ENCODE measurements at regions not wholly inside any gene's neighbourhood (a gene's known extent, or its start where the extent isn't known, plus 50 kb on each side); places are given as distances from the start of the nearest gene placed in this dataset.

DNA sequence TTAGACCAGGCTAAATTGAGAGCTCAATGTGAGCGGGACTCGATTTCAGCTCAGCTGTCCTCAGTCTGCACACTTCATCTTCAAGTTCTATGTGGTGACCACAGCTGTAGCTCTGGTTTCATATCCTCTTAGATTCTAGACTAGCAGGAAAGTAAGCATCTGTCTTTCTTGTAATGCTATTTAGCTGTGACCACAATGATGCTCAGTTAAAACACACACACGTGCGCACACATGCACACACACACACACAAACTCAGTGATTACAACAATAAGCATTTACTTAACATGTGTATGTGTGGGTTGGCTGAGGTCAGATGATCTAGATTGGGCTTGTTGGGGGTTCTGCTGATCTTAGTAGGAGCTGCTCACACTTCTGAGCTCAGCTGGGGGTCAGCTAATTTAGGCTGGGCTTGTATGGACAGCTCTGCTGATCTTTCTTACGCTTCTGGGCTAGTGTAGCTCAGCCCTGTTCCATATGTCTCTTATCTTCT, 82.5 kb downstream of the ZNF365 start:
- TF ChIP-seq, protein P1, sequence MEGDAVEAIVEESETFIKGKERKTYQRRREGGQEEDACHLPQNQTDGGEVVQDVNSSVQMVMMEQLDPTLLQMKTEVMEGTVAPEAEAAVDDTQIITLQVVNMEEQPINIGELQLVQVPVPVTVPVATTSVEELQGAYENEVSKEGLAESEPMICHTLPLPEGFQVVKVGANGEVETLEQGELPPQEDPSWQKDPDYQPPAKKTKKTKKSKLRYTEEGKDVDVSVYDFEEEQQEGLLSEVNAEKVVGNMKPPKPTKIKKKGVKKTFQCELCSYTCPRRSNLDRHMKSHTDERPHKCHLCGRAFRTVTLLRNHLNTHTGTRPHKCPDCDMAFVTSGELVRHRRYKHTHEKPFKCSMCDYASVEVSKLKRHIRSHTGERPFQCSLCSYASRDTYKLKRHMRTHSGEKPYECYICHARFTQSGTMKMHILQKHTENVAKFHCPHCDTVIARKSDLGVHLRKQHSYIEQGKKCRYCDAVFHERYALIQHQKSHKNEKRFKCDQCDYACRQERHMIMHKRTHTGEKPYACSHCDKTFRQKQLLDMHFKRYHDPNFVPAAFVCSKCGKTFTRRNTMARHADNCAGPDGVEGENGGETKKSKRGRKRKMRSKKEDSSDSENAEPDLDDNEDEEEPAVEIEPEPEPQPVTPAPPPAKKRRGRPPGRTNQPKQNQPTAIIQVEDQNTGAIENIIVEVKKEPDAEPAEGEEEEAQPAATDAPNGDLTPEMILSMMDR (conservative IDR thresholded peaks at IDR 0.05): no peak
- Histone ChIP-seq H3K27ac (ENCODE audit: insufficient read length, low read depth, low read length) (no peak overlapping the region), H4K5ac (ENCODE audit: insufficient read length, low read depth, low read length) (no peak overlapping the region), H3K79me1 (ENCODE audit: insufficient read depth, low read depth, low read length, poor library complexity, severe bottlenecking) (no peaks in the 10 kb centered on the region), H4K8ac (replicated peaks; ENCODE audit: insufficient read length, low read depth, low read length) (no peak overlapping the region), H3K23ac (ENCODE audit: insufficient read length, low read depth, low read length) (no peak overlapping the region), H3K14ac (ENCODE audit: insufficient read depth, low read length) (no peak overlapping the region), H3K9ac (ENCODE audit: extremely low read depth, insufficient read length, low read length) (no peak overlapping the region), H2BK15ac (ENCODE audit: low read depth, low read length) (no peak overlapping the region), H4K20me1 (ENCODE audit: control insufficient read depth, insufficient read depth, insufficient read length) (no peaks in the 10 kb centered on the region), H3K27me3 (ENCODE audit: insufficient read depth, low read length) (no peaks in the 10 kb centered on the region), H2BK120ac (ENCODE audit: low read depth, low read length, poor library complexity, severe bottlenecking) (no peak overlapping the region), H3K18ac (ENCODE audit: insufficient read length, low read depth, low read length) (no peak overlapping the region), H3K4me2 (ENCODE audit: insufficient read depth, insufficient read length, low read length) (no peak overlapping the region), H2AFZ (ENCODE audit: low read length) (no peak overlapping the region), H2BK20ac (ENCODE audit: low read depth, low read length, poor library complexity, severe bottlenecking) (no peak overlapping the region), H2AK5ac (ENCODE audit: insufficient read length, low read length) (no peak overlapping the region), H3K79me2 (ENCODE audit: insufficient read depth, low read length) (no peaks in the 10 kb centered on the region), H4K91ac (ENCODE audit: insufficient read length, low read depth, low read length) (no peak overlapping the region), H3K9me3 (ENCODE audit: control insufficient read depth, low read depth, low read length) (no peaks in the 10 kb centered on the region), H3T11ph (ENCODE audit: low read length) (no peak overlapping the region), H3K23me2 (ENCODE audit: insufficient read length, low read depth, low read length, poor library complexity, severe bottlenecking) (no peaks in the 10 kb centered on the region), H3K56ac (ENCODE audit: insufficient read length, low read depth, low read length) (no peak overlapping the region), H2BK12ac (ENCODE audit: insufficient read length, low read depth, low read length) (no peak overlapping the region), H2BK5ac (ENCODE audit: insufficient read length, low read length) (no peak overlapping the region), H3K4me1 (ENCODE audit: insufficient read depth, low read length) (no peaks in the 10 kb centered on the region), H3K4ac (ENCODE audit: low read depth, low read length) (no peak overlapping the region)
- H3K36me3 Mint-ChIP-seq (ENCODE audit: insufficient read depth in 1 of 3, low read depth in 3 of 3): no peaks in the 10 kb centered on the region
- no peak for DNase-seq
- WGBS (ENCODE audit: extremely low coverage, insufficient read length, low lambda C conversion rate): no CpG with 5 or more reads among the region's 5 CpGs
- H3K27ac Mint-ChIP-seq: no peak overlapping the region
- H3K27me3 Mint-ChIP-seq (ENCODE audit: low read depth): no peaks in the 10 kb centered on the region
- H3K4me1 Mint-ChIP-seq: peaks cover 0 to 4% of the 10 kb centered on the region in 2 experiments; a peak in 1 of 4 replicates
- H3K9me3 Mint-ChIP-seq: peaks cover 0 to 4% of the 10 kb centered on the region in 2 experiments; a peak in 2 of 5 replicates
- no peak overlapping the region for H3K4me3 Mint-ChIP-seq

Measured in H9 (cell line).